ENCODE measurements at regions not wholly inside any gene's neighbourhood (a gene's known extent, or its start where the extent isn't known, plus 50 kb on each side); places are given as distances from the start of the nearest gene placed in this dataset.

- TF ChIP-seq CTCF (IDR thresholded peaks at IDR 0.05; ENCODE audit: poor library complexity) (no peak), EZH2phosphoT487 (IDR thresholded peaks at IDR 0.05; ENCODE audit: low read depth, severe bottlenecking, unreplicated experiment) (no peak)
Observed at GRCh38 chr3:102095383-102095782, 246.1 kb downstream of the NFKBIZ start.
